HG03045 (cell line): ENCODE measurements at regions not wholly inside any gene's neighbourhood (a gene's known extent, or its start where the extent isn't known, plus 50 kb on each side); places are given as distances from the start of the nearest gene placed in this dataset.
"Not testable (repeated sequence)": the region's sequence is repeated elsewhere in the genome, so short reads cannot be mapped to it uniquely, and the experiment has no call there.

Experiments used
- ATAC-seq: cut with Tn5 transposase; IDR thresholded peaks from one replicate; pipeline ENCODE4 v1.9.1; 2021; ENCODE audit warnings: mild to moderate bottlenecking, moderate library complexity; ENCODE audit not compliant: unreplicated experiment

GRCh38 chr9:80509358-80509757 is 937.6 kb downstream of the TLE4 start:
- no peak for ATAC-seq

- no peak for ATAC-seq
Measured at GRCh38 chr9:80507611-80508010, 935.8 kb downstream of the TLE4 start.

DNA sequence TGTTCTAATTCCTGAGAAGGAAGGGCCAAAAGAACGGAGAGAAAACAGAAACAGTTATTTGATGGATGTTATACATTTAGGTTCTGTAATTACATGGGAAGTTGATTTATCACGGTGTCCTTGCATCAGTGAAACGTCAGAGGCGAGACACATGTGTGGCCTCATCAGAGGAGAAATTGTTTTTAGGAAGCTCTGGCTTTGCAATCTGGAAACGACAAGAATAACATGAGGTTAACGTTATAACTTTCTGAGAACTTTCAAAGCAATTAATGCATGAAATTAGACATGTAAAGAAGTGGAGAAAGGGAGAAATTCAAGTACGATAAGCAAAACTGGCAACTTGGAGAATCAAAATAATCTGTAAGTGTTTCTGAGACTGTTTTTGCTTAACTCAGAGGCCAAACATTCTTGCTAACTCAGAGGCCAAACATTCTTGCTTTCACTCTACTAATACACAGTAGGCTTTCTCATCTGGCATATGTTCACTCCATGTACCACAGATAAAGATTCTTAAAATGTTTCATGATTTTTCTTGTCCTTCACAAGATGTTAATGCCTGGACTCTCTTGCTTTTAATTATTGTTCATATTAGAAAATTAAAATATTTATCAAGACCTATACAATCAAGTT is 933.0 kb downstream of the TLE4 start:
- ATAC-seq, result no peak

DNA sequence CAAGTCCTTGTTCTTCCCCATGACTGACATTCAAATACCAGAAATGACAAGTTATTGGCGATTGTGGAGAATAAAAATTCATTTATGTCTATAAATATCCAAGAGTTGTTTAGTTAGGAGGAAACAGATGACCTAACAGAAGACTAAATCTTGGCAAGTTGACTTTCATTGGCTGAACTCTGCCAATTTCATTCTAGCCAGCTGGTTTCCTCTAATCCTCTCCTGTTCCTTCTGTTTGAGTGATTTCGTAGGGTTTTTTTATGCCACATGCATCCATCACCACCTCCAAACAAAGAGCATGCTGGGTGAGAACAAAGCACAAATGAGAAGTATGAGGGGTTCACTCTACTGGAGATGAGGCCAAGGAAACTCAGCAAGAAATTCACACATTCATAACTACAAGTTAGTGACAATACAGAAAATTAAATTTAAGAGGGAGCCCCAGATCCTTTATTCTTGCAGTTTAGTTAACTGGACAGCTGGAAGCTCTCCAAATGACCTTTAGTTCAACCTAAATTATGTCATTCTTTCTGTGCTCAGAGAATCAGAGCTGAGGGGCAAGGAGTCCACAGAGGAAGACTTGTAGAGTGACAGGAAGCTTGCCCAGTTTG is 932.0 kb downstream of the TLE4 start:
- no peak for ATAC-seq

- ATAC-seq, result no peak
Measured at GRCh38 chr9:80502306-80502705, 930.5 kb downstream of the TLE4 start.

GRCh38 chr9:80501635-80502034 is 929.9 kb downstream of the TLE4 start:
- ATAC-seq, result no peak

- ATAC-seq, result no peak
Measured at GRCh38 chr9:80500300-80500699, 928.5 kb downstream of the TLE4 start.

- ATAC-seq, result no peak
Measured at GRCh38 chr9:80498001-80498555, 926.3 kb downstream of the TLE4 start.

DNA sequence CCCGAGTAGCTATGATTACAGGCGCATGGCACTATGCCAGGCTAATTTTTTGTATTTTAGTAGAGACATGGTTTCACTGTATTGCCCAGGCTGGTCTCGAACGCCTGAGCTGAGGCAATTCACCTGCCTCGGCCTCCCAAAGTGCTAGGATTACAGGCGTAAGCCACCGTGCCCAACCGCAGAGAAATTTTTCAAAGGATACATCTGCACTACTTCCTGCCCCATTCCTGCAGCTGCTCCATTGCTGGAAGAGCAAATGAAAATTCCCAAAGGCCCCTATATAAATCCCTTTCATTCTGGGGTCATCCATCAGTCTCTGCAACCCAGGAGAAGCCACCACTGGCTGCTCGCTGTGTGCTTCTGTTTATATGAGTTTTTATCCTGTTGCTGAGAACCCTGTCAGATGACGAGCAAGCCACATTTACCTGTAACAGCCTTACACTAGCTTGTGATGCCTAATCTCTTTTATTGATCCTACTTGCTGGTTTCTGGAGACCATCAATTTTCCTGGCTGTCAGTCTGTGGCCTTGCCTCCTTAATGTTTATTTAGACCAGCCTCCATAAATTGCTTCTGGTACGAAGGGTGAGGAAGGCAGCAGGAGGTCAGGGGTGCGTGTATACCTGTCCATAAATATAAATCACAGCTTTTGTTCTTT is 925.3 kb downstream of the TLE4 start:
- ATAC-seq, result no peak

GRCh38 chr9:80493258-80493657 is 921.5 kb downstream of the TLE4 start:
- ATAC-seq, result no peak

GRCh38 chr9:80492221-80492620 is 920.5 kb downstream of the TLE4 start:
- no peak for ATAC-seq

DNA sequence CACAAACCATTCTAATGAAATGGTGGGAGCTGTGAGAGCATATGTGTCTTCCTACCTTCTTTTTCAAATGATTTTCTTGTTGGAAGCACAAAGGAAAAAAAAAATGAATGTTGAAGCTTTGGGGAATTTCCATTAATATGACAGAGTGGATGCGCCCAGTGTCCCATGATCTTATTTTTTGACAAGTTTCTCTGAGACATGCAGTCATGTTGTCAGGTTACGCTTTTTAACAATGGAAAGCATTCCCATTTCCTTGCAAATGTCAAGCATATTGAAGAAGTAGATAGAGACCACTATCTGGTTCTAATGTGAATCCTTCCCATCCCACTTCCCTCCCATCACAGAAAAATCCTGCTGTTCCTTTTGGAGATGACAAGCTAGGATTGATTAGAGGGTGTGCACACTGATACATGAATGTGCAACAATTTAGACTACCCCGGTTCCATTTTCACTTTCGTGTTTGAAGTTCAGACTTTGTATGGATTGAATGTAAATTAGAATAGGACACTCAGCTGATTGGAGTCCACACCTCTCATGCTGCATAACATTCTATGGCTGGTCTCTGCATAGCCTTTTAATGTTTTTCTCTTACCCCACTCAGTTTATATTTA is 919.4 kb downstream of the TLE4 start:
- ATAC-seq, result no peak

GRCh38 chr9:80489329-80489728 is 917.6 kb downstream of the TLE4 start:
- no peak for ATAC-seq

GRCh38 chr9:80485420-80486250 is 913.9 kb downstream of the TLE4 start:
- no peak for ATAC-seq

- not testable (repeated sequence) for ATAC-seq
Measured at GRCh38 chr9:80482251-80482650, 910.5 kb downstream of the TLE4 start.

DNA sequence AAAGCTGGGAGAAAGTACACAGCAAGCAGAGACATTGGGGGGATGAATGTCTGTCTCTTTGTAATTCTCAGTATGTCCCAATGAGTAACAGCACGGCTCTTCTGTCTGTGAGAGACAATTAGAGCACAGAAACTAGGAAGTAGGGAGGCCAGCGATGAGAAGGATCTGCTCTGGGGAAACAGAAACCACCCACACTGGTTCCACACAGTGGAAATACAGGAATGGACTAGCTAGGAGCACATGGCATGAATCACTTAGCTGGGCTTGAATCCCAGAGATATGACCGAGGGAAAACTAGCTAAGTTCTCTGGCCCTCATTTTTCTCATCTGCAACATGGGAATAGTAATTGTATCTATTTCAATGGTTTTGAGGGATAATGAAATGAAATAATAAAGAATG is 895.9 kb downstream of the TLE4 start:
- no peak for ATAC-seq

GRCh38 chr9:80465556-80465955 is 893.8 kb downstream of the TLE4 start:
- ATAC-seq, result no peak

GRCh38 chr9:80449513-80449912 is 877.7 kb downstream of the TLE4 start:
- no peak for ATAC-seq

DNA sequence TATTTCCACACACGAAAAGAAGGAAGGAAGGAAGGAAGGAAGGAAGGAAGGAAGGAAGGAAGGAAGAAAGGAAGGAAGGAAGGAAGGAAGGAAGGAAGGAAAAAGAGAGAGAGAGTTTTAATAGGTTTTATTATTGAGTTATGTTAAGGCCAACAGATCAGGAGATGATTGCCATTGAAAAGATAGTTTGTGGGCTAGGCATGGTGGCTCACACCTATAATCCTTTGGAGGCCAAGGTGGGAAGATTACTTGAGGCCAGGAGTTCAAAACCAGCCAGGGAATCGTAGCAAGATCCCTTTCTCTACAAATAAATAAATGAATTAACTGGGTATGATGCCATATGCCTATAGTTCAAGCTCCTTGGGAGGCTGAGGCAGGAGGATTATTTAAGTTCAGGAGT is 877.2 kb downstream of the TLE4 start:
- no peak for ATAC-seq

DNA sequence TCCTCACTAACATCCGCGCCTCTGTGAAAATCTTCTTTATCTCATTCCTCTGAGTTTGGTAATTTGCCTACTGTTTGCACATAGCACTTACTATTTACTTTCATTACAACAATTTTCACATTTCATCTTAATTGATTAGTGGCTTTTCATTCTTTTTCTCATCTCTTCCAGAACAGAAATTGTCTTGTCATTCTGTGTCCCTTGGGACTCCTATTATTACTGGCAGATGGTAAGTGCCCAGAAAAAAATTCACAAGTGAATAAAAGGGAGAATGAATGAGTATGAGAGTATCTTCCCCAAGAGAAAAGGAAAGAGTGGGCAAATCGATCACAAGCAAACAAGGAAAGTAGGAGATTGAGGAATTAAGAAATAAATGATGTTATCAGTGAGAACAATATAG is 876.1 kb downstream of the TLE4 start:
- ATAC-seq, result no peak

DNA sequence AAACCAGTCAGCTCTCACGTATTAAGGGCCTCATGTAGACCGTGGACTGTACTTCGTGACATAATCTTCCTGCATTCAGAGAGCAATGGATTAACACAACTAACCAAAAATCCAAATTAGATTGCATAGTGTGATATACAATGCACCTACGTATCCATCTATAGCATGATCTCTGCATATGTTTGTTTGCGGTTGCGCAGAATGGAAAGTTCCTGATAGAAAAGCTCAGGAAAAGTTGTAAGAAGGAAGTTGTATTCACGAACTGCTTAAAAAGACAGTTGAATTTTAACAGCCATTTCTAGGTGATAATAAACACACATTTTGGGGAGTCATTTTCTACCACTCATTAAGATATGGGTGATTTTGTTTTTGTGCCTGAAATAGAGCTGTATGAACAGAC is 869.0 kb downstream of the TLE4 start:
- no peak for ATAC-seq
